NOMO-1 treated with DMSO at 0.1 percent for 48 hours (cell line): ENCODE measurements at regions not wholly inside any gene's neighbourhood (a gene's known extent, or its start where the extent isn't known, plus 50 kb on each side); places are given as distances from the start of the nearest gene placed in this dataset.
A peak's percentile ranks its signal among the peaks of the same experiment; 100 is the strongest.
"Not testable (repeated sequence)": the region's sequence is repeated elsewhere in the genome, so short reads cannot be mapped to it uniquely, and the experiment has no call there.

Experiments
- DNase-seq: peaks from one replicate; lab custom pipeline; 2025; ENCODE audit not compliant: unreplicated experiment; lab: John Stamatoyannopoulos, UW

DNA sequence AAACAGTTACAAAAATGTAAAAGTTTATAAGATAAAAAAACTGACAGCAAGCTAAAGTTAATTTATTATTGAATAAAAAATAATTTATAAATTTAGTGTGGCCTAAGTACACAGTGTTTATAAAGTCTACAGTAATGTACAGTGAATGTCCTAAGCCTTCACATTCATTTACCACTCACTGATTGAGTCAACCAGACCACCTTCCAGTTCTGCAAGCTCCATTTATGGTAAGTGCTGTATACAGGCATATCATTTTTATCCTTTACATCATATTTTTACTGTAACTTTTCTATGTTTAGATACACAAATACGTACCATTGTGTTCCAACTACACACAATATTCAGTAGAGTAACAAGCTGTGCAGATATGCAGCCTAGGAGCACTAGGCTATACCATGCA lies 184.2 kb upstream of the LRATD1 start:
- no peak for DNase-seq

- DNase-seq: no peak
Measured at GRCh38 chr2:14451312-14451711, 181.2 kb upstream of the LRATD1 start.

DNA sequence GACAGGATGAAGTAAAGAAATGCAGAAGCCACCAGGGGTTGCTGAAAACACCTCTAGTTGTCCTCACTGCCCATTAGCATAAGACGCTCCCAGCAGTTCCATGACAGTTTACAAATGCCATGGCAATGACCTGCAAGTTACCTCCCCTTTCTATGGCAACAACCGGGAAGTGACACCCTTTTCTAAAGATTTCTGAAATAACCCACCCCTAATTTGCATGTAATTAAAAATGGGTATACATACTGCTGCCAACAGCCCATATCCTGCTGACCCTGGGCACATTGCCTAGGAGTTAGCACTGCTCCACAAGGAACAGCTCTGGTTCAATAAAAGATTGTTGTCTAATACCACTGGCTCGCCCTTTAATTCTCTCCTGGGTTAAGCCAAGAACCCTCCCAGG lies 178.3 kb upstream of the LRATD1 start:
- no peak for DNase-seq

- DNase-seq: no peak
Measured at GRCh38 chr2:14459786-14460325, 172.7 kb upstream of the LRATD1 start.

DNA sequence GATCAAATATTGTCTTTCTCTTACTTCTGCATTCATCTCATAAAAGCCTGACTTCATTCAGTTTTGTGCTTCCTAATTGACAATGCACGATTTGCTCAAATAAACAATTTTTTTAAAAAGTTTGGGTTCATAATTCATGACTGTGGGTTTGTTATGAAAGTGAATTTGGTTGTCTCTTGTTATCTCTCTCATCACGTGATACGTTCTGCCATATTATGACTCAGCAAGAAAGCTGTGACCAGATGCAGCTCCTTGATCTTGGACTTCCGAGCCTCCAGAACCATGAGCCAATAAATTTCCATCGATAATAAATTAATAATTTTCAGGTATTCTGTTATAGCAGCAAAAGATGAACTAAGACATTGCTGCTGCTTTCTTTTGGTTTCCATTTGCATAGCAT lies 156.5 kb upstream of the LRATD1 start:
- DNase-seq: no peak

DNA sequence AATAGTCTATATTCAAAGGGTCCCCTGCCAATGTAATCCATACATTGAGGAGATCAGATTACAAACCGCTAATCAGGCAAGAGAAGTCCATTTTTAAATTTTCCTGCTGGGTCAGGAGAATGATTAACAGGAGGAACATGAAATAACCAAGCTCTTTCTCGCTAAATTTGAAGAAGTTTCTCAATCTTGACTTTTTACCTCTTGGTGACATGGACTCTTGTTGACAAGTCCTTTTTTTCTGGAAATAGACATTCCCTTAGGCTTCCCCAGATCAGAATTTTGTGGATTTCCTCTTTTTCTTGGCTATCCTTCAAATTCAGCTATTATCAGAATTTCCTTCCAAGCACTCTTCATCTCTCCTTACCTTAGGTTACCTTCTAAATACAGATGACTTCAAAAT lies 153.0 kb upstream of the LRATD1 start:
- no peak for DNase-seq

DNA sequence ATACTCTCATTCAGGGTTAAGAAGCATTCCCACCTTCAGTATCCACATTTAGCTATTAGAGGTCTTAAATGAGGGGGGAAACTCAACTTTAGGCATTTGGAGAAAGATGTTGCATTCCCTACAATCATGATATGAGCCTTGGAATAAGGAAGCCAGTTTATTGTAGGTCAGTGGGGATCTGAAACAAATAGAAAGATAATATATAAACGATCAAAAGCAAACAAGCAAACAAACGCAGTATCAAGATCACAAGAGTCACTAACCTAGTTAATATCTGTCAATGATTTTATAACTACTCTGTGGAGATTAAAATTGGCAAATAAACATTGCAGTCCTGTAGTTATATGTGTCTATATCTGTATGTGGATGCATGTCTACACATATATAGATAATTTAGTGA lies 152.4 kb upstream of the LRATD1 start:
- no peak for DNase-seq

GRCh38 chr2:14480906-14481305 lies 151.6 kb upstream of the LRATD1 start:
- DNase-seq: no peak

- no peak for DNase-seq
Measured at GRCh38 chr2:14492920-14493503, 139.5 kb upstream of the LRATD1 start.

GRCh38 chr2:14494759-14495158 lies 137.8 kb upstream of the LRATD1 start:
- no peak for DNase-seq

DNA sequence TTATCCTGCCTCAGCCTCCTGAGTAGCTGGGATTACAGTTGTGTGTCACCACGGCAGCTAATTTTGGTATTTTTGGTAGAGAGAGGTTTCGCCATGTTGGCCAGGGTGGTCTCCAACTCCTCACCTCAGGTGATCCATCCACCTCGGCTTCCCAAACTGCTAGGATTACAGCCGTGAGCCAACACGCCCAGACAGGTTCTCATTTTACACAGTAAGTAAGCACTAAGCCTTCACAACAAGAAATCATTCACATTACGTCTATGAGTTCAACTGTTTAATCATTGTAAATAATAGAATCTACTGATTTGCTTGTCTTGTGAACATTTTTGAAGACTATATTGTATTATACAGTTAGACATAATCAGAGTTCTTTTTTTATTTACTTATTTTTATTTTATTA lies 131.5 kb upstream of the LRATD1 start:
- DNase-seq: no peak

DNA sequence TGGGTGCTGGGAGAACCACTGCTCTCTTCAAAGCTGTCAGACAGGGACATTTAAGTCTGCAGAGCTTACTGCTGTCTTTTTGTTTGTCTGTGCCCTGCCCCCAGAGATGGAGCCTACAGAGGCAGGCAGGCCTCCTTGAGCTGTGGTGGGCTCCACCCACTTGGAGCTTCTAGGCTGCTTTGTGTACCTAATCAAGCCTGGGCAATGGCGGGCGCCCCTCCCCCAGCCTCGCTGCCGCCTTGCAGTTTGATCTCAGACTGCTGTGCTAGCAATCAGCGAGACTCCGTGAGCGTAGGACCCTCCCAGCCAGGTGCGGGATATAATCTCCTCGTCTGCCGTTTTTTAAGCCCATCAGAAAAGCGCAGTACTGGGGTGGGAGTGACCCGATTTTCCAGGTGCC lies 125.6 kb upstream of the LRATD1 start:
- DNase-seq: not testable (repeated sequence)

DNA sequence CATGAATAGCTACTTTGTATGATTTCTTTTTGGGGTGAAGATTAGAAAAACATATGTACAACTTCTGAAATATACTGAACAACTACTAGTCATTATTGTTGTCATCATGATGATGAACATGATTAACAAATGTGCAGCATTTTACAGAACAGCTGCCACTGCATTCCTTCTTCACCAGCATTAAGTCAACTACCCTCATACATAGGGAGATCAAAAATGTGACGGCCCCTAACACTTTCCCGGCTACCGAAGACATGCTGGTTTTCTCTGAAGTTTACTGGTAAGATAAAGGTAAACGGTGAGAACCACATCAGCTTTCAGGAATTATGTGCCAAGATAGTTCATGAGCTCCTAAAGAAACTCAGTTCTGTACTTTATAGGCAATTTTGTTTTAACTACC lies 121.0 kb upstream of the LRATD1 start:
- DNase-seq: no peak

- no peak for DNase-seq
Measured at GRCh38 chr2:14513903-14514302, 118.6 kb upstream of the LRATD1 start.

- DNase-seq: peak; percentile 24
Measured at GRCh38 chr2:14516844-14517243, 115.7 kb upstream of the LRATD1 start.

- DNase-seq: no peak
Measured at GRCh38 chr2:14517731-14518130, 114.8 kb upstream of the LRATD1 start.

GRCh38 chr2:14520385-14520945 lies 112.1 kb upstream of the LRATD1 start:
- DNase-seq: no peak

- no peak for DNase-seq
Measured at GRCh38 chr2:14524041-14524802, 108.3 kb upstream of the LRATD1 start.

GRCh38 chr2:14524803-14525080 lies 107.8 kb upstream of the LRATD1 start:
- DNase-seq: no peak

GRCh38 chr2:14530506-14530905 lies 102.0 kb upstream of the LRATD1 start:
- no peak for DNase-seq

DNA sequence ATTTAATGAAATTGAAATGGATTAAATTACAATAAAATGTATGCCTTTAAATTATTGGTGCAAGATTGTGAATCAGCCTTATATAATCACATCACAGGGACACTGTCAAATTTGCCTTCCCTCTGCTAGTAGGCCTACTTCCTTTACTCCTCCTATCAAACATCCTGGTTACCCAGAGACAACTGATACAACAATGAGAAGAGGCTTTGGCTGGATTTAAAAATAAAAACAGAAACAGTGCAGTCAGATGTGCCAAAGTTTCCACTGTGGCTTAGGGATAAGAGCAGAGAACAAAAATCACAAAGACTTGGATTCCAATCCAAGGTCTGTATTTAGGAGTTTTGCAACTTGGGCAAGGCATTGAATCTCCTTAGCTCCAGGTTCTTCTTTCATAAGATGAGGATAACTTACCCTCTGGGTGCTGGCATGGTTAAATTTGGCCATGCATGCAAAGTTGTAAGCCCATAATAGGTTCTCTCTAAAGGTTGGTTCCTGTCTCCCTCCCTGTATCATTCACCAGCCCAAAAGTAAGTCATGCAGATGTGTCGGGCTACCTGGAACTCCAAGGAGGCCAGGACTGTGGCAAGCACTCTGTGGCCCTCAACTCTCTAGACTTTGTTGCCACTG lies 99.3 kb upstream of the LRATD1 start:
- no peak for DNase-seq

GRCh38 chr2:14535156-14535555 lies 97.4 kb upstream of the LRATD1 start:
- DNase-seq: no peak
